GM21737 (cell line): ENCODE measurements at regions not wholly inside any gene's neighbourhood (a gene's known extent, or its start where the extent isn't known, plus 50 kb on each side); places are given as distances from the start of the nearest gene placed in this dataset.

Experiments
- ATAC-seq: cut with Tn5 transposase; IDR thresholded peaks from one replicate; pipeline ENCODE4 v1.9.1; 2021; ENCODE audit warnings: mild to moderate bottlenecking, moderate library complexity; ENCODE audit not compliant: unreplicated experiment

GRCh38 chr20:60313191-60313590, 355.0 kb downstream of the CDH26 start:
- no peak for ATAC-seq

GRCh38 chr20:60313614-60314013, 355.4 kb downstream of the CDH26 start:
- no peak for ATAC-seq

GRCh38 chr20:60314727-60315126, 356.5 kb downstream of the CDH26 start:
- no peak for ATAC-seq

- no peak for ATAC-seq
Measured at GRCh38 chr20:60316476-60317158, 358.4 kb downstream of the CDH26 start.

GRCh38 chr20:60317401-60317800, 359.2 kb downstream of the CDH26 start:
- no peak for ATAC-seq

- no peak for ATAC-seq
Measured at GRCh38 chr20:60321601-60322000, 363.4 kb downstream of the CDH26 start.

- no peak for ATAC-seq
Measured at GRCh38 chr20:60326821-60327220, 368.6 kb downstream of the CDH26 start.

GRCh38 chr20:60327971-60328660, 369.9 kb downstream of the CDH26 start:
- no peak for ATAC-seq

GRCh38 chr20:60330461-60330860, 372.2 kb downstream of the CDH26 start:
- ATAC-seq, result no peak

- ATAC-seq, result no peak
Measured at GRCh38 chr20:60331688-60332300, 373.6 kb downstream of the CDH26 start.

- ATAC-seq, result no peak
Measured at GRCh38 chr20:60332523-60332922, 374.3 kb downstream of the CDH26 start.

GRCh38 chr20:60334911-60335310, 376.7 kb downstream of the CDH26 start:
- ATAC-seq, result no peak

GRCh38 chr20:60338556-60338955, 380.3 kb downstream of the CDH26 start:
- no peak for ATAC-seq

GRCh38 chr20:60339738-60340137, 381.5 kb downstream of the CDH26 start:
- ATAC-seq, result no peak

- ATAC-seq, result no peak
Measured at GRCh38 chr20:60340232-60340631, 382.0 kb downstream of the CDH26 start.

- ATAC-seq, result no peak
Measured at GRCh38 chr20:60341062-60341461, 382.8 kb downstream of the CDH26 start.

- no peak for ATAC-seq
Measured at GRCh38 chr20:60345106-60345505, 386.9 kb downstream of the CDH26 start.

GRCh38 chr20:60349418-60349817, 391.2 kb downstream of the CDH26 start:
- ATAC-seq, result no peak

- ATAC-seq, result no peak
Measured at GRCh38 chr20:60352017-60352416, 393.8 kb downstream of the CDH26 start.

GRCh38 chr20:60352596-60352995, 394.4 kb downstream of the CDH26 start:
- no peak for ATAC-seq

- no peak for ATAC-seq
Measured at GRCh38 chr20:60354024-60354580, 395.9 kb downstream of the CDH26 start.

GRCh38 chr20:60358101-60358500, 399.9 kb downstream of the CDH26 start:
- ATAC-seq, result no peak
